Stimulated activated CD4-positive, alpha-beta T cell treated with anti-CD3 and anti-CD28 coated beads, Interleukin-2, amount 100 ng/mL, for 4 hours (primary cell): ENCODE measurements at regions not wholly inside any gene's neighbourhood (a gene's known extent, or its start where the extent isn't known, plus 50 kb on each side); places are given as distances from the start of the nearest gene placed in this dataset.

Experiments used
- DNase-seq: peaks from one replicate; pipeline ENCODE4 v3.0.0-alpha.2; 2020; ENCODE audit warnings: low read depth

DNA sequence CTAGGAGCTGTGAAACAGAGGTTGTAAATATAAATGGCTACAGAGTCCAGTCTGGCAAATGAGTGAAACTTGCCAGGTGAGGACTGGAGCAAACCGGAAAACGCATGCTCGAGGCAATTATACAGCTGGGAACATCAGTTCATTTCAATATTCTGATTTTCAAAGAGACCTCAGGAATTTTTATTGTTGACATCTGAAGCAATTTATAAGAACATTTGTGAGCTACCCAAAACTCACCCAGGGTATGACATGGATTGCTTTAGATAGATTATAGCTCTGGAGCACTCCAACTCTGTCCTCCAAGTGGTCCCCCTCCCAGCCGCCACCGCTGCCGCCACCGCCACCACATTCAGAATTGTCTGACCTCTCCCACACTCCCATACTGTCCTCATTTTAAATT is 84.6 kb upstream of the GRAMD2B start:
- DNase-seq: no peak

DNA sequence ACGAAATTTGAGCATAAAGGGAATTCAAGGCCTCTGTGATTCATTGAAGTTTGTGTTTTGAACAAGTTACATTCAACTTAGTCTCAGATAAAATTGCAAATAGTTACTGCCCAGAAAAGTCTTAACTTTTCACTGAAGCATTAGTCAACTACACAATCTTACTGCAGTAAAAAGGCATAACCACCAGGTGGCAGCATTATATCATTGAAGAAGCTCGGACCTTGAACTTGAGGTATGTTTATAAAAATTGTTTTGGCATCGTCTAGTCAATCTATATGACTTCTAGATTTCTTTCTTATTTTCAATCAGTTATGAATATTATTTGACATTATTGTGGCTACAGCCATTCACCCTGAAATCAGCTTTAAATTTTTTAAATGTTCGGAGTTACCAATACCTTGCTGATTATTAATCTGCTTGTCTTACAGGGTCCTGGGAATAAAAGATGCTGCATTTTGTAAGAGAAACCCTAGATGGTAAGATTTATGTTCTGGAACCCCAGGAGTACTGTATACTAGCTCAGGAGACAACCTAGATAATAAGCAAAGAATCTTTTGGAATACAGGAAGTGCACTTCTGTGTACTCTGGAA is 83.9 kb upstream of the GRAMD2B start:
- peak; percentile 37 for DNase-seq

DNA sequence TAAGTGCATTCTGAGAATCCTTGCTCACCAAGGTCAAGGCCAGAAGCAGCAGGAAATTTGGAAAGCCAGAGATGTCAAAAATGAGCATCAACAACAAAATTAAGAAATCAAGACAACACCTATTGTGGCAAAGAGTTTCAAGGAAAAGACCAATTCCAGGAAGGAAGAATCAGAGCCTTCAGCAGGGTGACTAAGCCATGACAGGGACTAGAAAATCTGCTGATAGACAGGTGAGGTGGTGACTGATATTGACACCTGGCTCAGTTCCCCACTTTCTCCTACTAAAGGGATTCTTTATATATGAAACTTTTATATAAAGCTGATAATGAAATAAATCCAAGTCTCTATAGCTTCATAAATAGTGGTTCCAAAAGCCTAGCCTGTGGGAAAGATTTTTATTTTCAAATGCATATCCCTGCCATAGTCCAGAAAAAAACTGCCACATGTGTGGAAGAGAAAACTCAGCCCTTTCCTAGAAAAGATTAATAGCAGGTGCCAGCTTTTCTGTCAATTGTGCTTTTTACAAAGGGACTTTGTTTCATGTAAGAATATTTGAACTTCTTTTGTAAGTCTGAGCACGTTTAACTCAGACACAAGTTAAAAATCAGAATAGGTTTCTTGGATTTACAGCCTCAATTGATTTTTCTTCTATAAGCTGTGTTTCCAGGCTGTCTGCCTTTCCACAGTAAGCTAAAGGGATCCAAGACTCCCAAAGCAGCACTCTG is 81.1 kb upstream of the GRAMD2B start:
- no peak for DNase-seq

DNA sequence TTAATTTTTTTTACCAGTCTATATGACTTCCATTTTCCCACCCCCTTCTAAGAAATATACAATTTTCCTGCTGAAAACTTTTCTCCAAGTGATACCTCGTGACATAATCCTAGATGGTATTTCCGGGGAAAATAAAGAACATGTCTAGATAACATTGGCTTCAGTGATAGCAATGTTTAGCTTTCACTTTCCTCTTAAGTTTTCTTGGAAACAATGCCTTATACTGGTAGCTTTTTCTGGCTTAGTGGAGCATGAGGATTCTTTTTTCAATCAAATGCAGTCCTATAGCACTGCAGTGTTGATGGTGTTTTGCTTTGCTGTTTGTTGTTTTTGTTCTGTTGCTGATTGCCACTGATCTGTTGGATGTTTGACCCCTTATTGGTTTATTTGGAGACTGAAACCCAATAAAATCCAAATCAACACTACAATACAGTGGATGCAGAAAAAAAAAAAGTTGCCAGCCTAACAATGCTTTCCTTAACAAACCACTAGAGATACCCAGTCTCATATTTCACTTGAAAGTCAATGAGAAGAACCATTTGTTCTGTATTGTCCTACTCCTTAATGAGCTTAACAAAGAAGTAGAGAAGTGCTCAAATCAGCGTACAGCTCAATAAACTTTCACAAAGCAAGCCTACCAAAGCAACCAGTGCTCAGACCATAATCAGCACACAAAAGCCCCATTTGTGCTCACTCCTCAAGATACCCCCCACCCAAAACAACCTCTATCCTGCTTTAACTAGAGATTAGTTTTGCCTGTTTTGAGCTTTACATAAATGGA is 74.2 kb upstream of the GRAMD2B start:
- no peak for DNase-seq

DNA sequence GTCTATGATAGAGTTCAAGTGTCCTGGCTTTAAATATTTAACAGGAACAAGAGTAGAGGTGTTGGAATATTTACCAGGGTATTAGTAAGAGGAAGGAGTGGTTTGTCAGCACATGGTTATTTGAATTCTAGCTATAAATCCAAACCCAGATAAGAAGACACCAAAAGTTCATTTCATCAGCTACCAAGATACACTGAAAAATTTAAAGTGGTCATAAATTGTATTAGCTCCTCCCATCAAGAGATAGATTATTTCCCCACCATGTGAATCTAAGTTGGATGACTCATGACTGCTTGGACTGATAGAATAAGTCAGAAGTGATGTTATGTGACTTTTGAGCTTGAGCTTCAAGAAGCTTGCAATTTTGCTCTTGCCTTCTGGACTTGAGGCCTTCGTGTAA is 72.1 kb upstream of the GRAMD2B start:
- DNase-seq: no peak

DNA sequence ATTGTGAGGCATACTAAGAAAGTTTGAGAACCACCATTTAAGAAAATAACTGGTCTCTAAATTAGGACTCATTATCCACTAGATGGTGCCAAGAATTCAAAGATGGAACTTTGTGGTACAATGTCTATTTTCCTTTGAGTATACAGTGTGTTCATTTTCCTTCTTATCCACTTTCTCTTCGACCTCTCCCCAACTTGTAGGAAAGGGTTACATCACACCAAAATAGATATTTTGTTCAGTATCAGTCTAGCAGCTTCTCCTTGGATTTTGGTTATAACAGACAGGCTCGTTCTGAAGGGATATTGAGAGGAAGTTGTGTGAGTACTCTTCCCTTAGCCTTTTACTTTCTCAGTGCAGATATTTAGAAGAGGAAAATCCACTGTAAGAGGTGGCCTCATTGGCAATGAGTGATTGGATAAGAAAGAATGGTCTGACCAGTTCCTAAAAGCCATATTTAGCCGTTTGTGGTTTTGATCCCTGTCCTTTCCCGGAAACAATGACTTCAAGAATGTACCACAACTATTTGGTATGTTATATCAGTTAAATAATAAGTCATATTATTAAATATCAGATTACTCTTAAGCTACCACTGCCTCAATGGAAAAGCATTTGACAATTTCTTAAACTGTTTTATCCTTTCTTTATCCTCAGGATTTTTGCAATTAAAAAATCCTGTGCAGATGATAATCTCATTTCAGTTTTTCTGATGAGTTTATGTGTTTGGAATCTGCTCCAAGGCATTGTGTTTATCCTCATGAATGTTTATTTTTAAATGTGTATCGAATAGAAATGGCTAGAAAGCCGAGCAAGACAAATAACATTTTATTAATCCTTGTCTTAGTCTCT is 69.0 kb upstream of the GRAMD2B start:
- DNase-seq: no peak

DNA sequence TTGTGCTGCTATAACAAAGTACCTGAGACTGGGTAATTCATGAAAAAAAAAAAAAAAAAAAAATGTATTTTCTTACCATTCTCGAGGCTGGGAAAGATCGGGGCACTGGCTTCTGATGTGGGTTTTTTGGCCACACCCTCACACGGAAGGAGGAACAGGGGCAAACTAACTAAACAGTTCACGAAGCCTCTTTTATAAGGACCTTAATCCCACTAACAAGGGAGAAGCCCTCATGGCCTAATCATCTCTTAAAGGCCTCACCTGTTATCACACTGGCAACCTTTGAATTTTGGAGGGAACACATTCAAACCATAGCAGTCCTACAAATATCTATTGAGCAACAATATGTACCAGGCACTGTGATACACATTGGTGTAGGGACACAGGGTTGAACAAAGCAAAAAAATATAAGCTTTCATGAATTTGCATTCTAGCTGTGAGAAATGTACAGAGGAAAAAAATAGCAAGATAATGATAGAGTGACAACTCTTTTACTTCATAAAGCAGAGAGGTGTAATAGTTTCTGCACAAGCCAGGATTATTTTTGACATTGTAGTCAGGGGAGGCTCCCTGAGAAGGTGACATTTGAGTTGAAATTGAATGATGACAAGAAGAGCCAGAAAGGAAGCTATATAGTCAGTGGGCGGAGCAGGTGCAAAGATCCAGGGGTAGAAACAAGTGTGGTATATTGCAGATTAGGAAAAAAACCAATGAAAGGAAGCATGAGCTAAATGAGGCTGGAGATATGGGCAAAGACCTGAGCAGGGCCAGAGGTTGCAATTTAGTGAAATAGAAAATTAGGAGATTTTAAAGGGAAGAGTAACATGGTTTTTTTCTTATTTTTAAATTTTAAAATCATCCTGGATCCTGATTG is 68.1 kb upstream of the GRAMD2B start:
- no peak for DNase-seq

DNA sequence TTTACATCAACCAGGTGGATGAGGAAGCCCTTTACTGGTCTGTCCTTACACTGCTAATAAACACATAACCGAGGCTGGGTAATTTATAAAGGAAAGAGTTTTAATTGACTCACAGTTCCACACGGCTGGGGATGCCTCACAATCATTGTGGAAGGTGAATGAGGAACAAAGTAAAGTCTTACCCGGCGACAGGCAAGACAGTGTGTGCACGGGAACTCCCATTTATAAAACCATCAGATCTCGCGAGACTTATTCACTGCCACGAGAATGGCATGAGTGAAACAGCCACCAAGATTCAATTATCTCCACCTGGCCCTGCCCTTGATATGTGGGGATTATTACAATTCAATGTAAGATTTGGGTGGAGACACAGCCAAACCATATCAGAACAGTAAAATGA is 67.3 kb upstream of the GRAMD2B start:
- no peak for DNase-seq

DNA sequence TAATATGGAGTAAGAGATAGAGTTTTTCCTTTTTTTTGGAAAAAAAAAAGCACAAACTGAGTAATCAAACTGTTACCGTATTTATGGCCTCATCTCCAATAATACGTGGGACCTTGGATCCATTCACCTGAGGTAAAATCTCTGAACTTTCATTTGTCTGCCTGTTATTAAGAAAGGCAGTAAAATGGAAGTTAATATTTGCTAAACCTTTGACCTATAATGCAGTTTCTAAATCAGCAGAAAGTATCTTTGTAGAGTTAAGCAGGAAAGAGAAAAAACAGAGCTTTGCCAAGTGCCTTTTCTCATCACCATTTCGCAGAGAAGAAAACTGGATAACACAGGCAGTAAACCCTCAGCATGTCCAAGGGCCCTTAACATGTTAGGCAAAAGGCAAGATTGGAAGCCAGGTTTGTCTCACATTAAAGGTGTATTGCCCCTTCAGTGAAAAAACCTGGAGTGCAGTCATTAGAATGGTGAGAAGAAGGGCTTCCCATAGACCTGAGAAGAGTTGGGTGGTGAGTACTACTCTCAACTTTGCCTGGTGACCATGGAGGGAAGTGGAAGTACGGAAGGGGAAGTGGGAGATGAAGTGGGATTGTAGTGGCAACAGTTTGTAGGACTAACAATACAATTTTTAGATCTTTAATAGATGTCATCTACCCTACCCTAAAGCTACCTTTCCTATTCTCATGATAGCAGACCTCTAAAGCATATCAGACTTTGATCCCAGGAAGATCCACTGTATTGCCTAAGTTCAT is 65.4 kb upstream of the GRAMD2B start:
- no peak for DNase-seq

DNA sequence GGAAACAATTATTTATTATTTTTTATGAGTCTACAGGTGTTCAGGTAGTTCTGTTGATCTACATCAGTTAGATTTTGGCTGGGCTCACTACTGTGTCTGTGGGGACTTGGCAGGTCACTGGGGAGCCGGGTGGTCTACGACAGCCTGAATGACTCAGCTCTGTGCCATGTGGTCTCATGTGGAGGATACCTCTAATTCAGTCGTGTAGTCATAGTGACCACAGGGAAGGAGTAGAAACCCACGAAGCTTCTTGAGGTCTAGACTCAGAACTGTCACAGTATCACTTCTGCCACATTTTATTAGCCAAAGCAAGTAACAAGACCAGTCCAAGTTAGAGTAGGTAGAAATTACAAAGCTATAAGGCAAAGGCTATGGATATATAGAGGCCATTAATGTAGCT is 64.7 kb upstream of the GRAMD2B start:
- no peak for DNase-seq

DNA sequence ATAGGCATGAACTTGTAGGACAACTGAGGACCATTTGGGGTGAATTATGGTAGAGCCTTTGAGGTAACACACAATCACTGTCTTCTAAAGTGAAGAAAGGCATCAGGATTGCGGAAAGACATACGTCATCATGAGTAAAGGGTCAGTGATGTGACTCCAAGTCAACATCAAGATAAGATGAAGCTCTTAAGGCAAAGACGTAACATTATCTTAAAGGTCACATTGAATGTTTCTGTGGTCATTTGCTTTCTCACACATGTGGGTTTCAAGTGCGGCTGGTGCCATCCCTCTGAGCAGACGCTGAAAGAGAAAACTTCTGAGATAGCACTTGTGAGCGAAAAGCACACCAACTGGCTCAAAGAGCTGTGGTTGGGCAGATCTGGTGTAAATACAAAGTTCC is 63.3 kb upstream of the GRAMD2B start:
- DNase-seq: no peak

DNA sequence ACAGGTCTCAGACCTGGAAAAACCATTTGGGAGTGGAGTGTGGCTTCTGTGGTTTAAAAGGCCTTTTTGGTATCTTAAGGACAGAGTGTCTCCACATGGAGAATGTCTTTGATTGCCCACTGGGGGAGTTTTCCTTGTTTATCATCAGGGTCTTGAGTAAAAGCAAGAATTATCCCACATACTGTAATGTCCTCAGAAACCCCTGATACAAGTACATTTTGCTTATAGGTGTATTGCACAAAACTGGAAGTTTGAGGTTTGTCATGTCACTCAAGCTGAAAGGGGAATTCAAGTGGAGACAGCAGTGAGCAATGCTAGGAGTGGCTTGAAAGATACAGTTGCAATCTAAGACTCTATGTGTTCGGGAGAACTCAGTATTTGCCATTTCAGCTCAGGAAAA is 62.7 kb upstream of the GRAMD2B start:
- DNase-seq: no peak

DNA sequence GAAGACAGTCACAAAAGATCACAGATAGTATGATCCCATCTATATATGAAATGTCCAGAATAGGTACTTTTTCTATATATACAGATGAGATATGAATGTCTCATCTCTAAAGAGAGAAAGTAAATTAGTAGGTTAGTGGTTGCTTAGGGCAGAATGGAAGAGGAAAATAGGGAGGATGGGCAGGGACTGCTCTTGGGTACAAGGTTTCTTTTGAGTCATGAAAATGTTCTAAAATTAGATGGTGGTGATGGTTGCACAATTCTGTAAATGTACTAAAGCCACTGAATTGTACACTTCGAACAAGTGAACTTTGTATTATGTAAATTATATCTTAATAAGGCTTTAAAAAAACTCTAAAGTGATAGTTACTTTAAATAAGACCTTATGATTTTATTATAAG is 59.6 kb upstream of the GRAMD2B start:
- DNase-seq: no peak

DNA sequence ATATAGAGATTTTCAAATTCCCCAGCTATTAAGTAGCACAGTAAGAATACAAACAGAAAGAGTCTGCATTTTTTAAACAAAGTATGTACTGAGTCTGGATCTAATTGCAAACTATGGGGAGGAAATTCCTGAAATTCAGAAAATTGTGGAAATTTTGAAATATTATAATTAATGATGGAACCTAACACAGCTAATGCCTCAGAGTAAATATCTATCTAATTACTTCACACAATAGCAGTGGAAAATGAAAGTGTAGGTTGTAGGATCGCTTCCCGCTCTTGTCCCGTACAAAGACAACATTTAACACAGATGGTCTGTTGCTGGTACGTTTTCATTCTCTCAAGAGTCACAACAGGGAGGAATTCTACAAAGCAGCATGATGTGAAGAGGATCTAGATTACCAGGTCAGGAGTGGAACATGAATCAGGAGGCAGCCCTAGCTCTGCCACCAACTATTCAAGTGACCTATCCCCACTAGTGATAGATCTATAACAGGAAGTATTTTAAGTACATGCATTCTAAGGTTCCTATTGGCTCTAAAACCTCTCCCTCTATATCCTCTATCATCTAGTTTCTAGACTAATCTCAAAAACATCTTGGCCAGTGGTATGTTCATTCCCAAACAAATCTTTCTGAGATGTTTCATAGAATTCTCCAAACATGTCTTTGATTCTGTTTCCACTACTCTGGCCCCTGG is 58.9 kb upstream of the GRAMD2B start:
- no peak for DNase-seq

DNA sequence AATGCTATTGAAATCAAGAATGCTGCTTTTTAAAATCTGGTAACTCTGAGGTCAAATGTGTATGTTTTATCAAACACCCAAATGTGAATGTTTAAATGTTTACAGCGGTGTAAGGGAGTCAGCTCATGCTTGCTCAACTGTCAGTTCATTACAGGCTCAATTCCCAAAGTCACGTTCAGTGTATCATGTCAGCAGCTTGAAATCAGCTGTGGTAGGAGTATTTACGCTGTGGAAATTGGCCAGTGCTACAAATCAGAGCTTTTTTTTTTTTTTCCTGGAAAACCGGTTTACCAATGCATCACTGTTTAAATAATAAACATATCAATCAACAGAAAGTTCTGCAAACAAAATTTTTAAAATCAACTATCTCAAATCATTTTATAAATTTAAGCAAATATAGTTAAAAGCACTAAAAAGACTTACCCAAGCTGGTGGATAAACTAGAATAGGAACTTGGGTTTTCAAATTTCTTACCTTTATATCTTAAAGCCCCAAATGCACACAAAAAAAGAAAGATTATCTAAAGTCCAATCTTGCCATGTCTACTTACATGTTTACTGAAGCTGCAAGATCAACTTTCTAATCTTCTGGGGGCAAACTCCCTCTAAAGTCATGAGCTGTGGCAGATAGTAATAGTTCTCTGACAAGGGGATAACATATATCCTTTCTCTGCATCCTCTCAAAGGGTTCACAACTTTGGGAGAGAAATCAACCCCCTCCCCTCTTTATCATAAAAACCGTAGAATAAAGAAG is 57.6 kb upstream of the GRAMD2B start:
- DNase-seq: no peak

DNA sequence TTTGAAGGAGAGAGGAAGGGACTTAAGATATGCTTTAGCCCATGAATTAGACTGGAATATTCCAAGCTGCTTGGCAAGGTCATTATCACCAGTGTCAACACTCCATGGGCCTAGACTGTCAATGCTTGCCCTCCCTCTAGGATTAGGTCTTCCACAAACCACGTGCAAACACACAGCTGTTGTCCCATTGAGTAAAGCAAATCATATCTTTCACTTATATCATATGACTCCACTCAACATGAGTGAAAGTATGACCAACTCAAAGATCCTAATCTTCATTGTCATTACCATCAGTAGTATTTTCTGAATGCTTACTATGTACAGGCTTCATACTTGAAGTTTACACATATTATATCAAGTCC is 57.0 kb upstream of the GRAMD2B start:
- DNase-seq: no peak

DNA sequence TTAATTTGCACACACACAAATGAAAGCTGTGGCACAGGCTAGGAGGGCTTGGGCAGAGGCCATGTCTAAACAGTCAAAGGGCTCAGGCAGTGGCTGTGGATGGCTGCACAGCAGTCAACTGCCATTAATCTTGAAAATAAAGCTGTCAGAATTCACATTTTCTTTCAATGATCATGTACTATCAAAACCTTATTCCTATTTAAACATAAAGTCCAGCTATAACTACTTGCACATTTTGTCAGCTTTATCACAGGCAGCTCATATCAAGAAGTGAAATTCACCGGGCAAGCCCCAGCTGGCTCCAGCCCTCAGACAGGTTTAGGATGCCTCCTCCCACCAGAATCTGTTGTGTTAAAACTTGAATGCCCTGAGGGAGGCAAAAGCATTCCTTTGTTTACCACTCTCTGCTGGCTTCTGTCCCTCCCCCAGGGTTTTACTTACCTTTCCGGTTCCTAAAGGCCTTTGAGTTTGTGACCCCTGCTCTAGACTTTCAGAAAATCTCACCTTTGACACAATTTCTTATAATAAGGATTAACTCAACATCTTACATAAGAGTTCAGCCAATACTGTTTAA is 54.9 kb upstream of the GRAMD2B start:
- DNase-seq: no peak

DNA sequence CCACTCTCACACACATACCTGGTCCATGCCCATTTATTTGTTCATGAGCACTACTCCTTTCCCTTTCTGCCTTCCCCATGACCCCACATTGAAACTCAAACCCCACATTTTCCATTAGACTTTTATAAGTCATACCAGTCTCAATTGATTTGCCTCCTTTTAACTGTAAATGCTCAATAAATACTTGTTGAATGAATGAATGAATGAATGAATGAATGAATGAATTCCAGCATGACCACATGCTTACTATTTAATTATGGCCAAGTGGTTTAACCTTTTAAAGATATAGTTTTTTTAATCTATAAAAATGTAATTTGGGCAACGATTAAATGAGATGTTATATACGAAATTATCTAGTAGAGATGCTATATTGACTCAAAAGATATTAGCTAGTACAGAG is 54.1 kb upstream of the GRAMD2B start:
- no peak for DNase-seq
